Colon (tissue), 2 donors: ENCODE measurements at regions not wholly inside any gene's neighbourhood (a gene's known extent, or its start where the extent isn't known, plus 50 kb on each side); places are given as distances from the start of the nearest gene placed in this dataset.
"Not testable (repeated sequence)": the region's sequence is repeated elsewhere in the genome, so short reads cannot be mapped to it uniquely, and the experiment has no call there.

Experiments
- FAIRE-seq: peaks from 2 replicates; lab custom pipeline; 2012; peaks lifted over from hg19 to GRCh38; lab: Jason Lieb, UNC
- donor health status: control.
- donor health status: control.

DNA sequence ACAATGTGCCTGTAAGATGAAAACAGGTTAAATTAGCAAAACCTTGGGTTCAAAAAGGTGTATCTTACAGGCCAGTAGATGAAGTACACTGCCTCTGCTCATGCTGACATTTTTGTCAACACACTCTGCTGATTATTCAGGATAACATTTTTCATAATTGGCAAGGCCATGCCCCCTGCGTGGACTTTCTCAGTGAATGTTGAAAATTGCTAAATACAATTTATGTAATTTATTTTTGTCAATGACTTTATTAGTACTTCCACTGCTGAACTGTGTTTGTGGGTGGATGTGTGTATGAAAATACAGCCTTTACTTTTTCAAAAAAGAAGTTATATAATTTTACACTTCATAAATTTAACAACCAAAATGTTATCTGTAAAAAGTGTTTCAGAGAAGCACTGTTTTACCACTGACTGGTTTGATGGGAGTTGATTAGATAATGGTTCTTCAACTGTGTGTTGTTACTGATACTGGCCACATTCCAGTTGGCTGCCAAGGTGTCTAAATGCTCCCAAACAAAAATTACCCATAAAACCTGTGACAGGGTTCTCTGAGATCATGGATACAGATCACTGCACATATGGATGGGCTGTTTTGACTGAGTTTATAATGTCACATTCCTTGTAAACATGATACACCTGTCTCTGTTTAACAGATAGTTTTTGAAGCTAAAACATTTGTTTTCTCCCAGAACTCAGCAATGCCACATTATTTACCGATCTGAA, 151.9 kb upstream of the SLC7A11 start:
- no peak for FAIRE-seq

DNA sequence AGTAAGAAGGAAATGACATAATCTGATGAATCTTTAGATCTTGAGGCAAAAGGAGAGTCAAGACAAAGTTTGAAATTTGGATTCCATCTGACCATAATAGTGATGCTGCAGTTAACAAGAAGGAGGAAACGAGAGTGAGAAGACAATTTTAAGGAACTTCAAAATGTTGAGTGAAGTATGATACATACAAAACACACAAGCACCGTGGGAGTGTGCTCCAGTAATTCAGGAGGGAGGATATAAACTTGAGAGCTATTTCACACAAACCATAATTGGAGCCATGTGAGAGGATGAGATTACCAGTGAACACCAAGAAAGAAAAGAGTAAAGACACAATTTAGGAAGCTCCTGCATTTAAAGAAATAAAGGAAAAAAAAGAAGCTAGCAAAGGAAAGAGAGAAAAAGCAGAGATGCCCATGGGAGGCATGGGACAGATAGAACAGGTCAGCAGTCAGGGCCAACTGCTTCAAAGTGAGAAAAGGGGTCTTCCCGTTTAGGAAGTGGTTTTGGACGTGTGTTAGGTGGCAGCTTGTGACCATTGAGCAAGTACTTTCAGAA, 150.7 kb upstream of the SLC7A11 start:
- no peak for FAIRE-seq

DNA sequence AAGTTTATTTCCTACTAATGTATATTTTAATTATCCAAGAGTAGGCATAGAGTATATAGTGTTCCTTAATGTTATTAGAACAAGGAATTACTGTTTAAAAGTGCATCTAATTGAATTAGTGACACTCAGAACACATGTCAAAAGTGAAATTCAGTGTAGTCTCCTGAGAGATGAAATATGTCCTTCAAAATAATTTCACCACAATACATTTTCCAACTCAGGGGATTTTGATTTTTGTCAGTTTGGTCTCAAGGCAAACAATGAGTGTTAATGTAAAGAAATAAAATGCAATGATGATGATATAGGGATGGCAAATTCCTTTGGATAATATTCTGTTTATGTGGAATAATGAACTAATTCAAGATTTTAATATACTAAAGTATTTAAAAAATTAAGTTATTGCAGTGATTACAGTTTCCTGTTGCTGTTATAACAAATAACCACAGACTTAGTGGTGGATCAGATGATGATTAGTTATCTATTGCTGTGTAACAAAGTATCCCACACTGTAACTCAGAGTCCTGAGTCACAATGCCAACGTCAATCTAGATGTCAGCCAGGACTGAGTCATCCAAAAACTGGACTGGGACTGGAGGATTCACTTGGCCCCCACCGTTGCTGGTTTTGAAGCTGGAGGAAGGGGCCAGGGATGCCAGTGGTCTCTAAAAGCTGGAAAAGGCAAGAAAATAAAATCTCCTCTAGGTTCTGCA, 148.0 kb upstream of the SLC7A11 start:
- FAIRE-seq, result no peak

DNA sequence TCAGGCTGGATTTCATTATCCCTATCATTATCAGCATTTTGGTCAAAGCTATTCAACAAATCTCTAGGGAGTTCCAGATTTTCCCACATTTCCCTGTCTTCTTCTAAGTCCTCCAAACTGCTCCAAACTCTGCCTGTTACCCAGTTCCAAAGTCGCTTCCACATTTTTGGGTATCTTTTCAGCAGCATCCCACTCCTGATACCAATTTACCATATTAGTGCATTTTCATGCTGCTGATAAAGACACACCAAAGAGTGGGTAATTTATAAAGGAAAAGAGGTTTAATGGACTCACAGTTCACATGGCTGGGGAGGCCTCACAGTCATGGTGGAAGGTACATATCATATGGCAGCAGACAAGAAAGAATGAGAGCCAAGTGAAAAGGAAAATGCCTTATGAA, 132.8 kb upstream of the SLC7A11 start:
- no peak for FAIRE-seq

DNA sequence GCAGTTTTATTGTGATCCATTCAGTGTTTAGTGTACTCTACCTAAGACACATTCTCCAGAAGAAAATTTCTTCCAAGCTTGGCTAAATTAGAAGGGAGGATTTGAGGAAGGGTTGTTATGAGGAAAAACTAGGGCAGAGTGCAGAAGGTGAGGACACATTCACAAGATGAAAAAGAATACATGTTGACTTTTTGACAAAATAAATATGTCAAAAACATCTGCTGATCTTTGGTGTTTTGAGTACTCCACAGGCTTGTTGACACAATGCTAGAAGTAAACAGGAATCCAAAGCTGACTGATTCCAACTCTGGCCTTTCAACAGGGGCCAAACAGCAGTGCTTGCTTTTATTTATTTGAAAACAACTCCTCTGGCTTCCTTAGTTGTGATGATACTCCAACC, 125.8 kb upstream of the SLC7A11 start:
- no peak for FAIRE-seq

DNA sequence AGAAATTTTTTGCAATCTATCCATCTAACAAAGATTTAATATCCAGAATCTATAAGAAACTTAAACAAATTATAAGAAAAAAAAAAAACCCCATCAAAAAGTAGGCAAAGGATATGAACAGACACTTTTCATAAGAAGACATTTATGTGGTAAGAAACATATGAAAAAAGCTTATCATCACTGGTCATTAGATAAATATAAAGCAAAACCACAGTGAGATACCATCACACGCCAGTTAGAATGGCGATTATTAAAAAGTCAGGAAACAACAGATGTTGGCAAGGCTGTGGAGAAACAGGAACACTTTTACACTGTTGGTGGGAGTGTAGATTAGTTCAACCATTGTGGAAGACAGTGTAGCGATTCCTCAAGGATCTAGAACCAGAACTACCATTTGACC, 110.3 kb upstream of the SLC7A11 start:
- FAIRE-seq, result not testable (repeated sequence)

DNA sequence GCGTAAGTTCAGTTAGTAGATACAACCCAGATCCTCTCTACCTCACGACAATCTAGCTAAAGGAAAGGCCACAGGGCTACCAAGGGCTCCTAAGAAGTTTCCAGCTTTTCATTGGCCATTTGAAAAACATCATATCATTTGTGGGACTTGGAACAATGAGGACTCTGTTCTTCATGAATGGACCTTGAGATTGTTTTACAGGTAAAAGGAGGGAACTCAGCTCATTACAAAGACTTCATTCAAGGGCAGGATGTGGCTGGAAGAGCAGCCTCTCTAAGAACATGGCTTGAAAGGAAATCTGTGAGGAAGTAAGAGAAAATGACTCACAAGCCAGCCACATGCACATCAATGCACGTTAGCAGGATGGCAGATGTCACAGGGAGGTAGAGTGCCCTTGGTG, 105.9 kb upstream of the SLC7A11 start:
- no peak for FAIRE-seq

DNA sequence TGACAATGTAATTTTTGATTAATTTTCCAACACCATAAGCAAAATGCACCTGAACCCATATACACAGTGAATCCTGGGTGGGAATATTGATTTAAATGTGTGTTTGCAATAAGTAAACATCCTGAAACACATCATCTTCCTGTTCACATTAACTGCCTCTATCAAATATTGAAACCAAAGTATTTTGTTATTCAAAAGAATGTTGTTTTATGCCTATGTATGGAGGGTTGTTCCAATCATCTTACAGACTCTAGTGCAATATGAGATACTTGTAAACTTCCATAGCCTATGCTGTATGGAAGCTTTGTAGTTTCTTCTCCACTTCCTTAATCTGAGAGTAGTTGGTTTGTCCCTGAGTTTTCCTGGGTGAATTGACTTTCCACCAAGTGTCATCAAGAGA, 105.4 kb upstream of the SLC7A11 start:
- no peak for FAIRE-seq

DNA sequence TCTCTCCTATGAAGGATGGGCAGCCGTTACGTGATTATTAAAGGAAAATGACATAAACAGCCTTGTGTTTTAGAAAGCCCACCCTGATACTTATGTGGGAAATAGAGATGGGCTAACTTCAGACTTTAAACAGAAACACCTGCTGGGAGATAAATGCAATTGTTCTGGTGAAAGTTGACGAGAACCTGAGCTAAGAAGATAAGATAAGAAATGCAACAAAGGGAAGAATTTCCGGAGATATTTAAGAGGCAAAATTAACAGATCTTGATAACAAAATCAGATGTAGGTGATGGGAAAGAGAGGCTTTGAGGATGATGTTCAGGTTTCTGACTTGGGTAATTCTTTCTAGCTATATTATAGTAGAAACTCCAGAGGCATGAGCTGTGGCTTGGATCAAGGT, 102.7 kb upstream of the SLC7A11 start:
- FAIRE-seq, result no peak

DNA sequence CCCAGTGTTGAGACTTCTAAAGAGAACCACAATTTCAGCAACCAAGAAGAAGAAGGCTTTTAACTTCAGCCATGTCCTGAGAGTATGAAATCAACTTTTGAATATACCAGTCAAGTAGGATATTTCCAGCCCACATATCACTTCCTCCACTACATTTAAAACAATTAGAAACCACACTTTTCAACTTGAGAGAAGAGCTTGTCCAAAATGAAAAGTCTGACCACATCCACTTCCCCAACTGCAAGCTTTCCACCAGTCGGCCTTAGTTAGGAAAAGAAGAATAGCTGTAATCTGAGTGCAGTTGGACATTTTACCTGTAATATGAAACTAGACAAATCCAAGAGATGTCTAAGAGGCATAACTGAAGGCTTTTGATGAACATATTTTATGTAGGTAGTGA, 101.9 kb upstream of the SLC7A11 start:
- no peak for FAIRE-seq

DNA sequence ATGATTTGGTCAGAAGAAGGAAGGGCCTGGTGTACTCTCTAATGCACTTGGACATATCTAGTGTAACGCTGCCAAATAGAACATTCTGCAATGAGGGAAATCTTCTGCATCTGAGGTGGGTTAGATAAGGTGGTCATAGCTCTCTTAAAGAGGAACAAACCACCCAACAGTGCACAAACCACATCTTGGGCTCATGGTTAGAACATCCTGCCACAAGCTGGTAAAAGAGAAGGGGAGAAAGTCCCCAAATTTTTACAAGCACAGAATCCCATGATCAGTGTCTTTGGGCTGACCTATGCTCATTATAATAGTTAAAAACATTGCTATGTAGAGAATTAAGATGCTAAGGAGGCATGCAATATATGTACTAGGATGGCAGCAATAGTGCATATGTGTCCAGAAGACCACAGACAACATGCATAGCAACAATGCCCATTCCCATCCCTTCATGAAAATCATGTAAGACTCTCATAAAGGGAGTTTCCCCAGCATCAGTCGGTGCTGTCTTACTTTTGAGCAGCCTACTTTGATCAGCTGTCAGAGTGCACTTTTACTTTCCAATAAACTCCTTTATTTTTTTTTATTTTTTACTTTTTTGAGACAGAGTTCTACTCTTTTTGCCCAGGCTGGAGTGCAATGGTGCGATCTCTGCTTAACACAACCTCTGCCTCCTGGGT, 99.7 kb upstream of the SLC7A11 start:
- FAIRE-seq, result no peak

DNA sequence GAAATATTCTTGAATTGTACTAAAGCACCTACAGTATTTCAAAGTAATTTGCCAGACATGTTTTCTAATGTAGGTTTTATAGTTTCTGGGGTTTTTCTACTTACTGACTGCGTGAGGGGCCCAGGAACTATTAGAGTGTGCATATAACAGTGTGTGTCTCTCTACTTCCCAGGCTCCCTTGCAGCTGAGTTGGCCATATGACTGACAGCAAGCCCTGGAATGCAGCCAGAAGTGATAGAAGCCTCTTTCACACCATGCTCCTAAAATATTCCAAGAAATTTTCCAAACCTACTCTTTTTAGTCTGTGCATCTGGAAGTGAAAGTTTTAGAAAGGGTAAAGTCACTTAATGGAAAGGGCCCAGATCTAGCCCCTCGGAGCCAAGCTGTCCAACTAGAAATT, 96.7 kb upstream of the SLC7A11 start:
- no peak for FAIRE-seq

DNA sequence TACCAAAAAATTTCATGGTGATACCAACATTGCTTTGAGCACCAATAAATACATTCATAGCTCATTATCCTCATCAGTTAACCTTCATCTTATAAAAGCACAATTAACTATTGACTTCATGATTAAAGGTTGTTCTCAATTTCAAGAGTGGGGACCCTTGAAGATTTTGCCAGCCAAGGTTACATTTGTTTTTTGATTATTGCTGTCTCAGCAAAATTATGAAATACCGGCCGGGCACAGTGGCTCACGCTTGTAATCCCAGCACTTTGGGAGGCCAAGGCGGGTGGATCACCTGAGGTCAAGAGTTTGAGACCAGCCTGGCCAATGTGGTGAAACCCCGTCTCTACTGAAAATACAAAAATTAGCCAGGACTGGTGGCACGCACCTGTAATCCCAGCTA, 96.1 kb upstream of the SLC7A11 start:
- not testable (repeated sequence) for FAIRE-seq

DNA sequence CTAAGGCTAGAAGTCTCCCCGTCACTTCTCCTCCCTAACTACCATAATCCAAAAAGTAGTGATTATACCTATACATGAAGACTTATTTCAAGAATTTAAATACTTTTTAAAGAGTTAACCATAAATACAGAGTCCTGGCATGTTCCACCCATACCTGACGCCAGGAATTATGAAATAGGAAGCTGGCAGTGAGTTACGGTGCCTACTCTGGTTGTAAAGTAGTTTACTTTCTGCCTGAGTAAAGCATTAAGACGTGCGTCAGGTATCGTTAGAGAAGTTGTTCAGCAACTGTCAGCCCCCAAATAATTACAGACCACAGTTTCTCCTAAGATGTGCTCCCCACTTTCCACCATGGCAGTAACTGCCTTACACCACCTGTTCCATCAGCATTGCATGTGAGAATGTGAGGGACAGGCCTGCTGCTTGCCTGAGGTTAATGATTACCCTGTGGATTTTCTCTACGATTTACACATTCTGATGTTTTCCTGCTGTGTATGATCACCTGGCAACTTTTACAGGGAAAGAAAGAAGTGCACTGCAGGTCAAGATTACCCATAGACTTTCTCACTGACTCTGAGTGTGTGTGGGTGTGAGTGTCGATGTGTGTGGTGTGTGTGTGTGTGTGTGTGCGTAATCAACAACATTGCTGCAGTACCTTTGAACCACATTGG, 92.3 kb upstream of the SLC7A11 start:
- FAIRE-seq, result peak; percentile 49

DNA sequence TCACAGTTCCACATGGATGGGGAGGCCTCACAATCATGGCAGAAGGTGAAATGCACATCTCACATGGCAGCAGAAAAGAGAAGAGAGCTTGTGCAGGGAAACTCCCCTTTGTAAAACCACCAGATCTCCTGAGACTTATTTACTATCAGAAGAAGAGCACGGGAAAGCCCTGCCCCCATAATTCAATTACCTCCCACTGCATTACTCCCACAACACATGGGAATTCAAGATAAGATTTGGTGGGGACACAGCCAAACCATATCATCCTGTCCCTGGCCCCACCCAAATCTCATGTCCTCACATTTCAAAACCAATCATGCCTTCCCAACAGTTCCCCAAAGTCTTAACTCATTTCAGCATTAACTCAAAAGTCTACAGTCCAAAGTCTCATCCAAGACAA, 90.3 kb upstream of the SLC7A11 start:
- not testable (repeated sequence) for FAIRE-seq

DNA sequence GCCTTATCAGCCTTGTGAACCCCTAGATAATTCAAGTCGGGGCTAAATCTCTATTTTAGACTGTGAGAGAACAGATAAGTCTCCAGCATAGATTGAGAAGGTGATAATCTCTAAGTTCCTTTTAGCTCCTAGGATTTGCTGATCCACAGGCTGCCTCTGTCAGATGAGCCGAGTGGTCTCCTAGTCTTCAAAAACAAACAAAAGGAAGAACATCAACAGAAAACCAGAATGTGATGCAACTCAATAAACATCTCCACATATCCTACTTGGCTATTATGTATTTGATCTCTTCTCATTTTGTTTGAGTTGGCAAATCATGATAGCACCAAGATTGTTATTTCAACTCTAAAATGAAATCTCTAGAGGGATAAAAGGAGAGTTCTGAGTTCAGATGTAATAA, 88.4 kb upstream of the SLC7A11 start:
- no peak for FAIRE-seq

DNA sequence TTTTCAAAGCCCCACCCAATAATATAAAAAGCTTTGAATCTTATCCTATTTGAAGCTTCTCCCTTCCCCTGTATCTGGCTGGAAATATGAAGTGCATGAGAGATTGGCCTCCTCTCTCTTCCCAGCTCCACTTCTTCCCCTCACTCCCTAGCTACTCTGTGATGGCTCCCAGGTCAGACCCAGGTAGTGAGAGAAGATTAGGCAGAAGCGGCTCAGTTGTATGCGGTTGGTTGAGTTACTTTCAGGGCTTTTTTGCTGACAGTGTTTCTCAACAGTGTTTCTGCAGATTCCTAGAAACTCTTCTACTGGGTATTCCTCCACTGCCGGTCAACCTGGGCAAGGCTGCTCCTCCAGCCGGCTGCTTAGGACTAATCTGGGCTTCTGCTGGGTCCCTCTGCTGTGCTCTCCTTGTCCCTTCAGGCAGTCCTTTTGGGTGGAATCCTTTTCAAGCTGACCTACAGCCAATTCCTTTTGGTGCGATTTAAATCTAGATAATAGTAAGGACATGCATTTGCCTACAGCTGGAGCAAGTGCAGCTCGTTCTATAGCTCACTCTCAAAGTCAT, 87.4 kb upstream of the SLC7A11 start:
- no peak for FAIRE-seq

DNA sequence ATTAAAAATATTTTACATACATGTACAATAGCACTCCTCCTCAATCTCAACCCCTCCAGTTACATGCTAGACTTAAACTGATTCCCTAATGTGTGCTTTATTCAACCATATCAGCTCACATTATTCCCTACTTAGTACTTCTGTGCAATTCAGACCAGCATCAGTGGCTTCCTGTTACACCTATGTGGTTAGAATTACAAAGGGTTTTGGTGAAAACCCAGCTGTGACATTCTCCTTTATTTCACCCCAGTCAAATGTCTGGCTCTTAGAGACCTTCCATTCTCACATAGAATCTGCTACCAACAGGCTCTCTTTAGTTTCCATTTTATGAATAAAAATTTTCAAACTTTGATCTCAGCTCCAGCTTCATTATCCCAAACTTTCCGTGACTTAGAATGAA, 85.2 kb upstream of the SLC7A11 start:
- no peak for FAIRE-seq

DNA sequence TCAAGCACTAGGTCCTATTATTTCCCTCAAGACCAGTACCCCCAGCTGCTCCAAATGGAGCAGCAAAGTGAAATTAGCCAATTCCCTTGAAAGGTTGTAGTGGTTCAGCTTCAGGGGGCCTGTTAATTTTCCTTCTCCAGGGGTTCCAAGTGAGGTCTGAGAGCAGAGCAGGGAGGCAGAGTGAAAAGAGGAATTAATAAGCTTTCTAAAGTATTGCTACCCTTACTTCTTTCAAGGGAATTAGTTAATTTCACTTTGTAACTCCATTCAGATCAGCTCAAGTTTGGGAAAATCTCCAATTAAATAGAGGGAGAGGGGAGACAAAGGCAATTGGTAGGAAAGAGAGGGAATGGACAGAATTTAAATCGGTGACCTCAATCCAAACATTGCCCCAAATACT, 78.7 kb upstream of the SLC7A11 start:
- no peak for FAIRE-seq

DNA sequence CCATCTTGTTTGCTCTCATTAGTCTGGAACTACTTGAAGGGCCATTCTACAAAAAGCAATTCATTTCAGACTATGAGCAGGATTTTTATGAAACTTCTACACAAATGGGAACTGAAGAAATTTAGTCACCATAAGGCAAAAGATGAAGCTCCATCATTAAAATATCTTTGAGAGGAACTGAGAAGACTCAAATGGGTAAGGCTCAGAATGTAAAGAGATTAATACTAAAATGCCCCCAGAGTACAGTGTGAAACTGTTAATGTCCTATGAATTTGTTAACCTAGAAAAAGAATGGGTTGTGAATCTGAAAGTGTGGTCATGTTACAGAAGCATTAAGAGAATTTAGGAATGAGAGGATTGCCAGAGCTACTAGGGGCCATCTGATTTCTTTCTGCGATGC, 77.9 kb upstream of the SLC7A11 start:
- FAIRE-seq, result no peak

DNA sequence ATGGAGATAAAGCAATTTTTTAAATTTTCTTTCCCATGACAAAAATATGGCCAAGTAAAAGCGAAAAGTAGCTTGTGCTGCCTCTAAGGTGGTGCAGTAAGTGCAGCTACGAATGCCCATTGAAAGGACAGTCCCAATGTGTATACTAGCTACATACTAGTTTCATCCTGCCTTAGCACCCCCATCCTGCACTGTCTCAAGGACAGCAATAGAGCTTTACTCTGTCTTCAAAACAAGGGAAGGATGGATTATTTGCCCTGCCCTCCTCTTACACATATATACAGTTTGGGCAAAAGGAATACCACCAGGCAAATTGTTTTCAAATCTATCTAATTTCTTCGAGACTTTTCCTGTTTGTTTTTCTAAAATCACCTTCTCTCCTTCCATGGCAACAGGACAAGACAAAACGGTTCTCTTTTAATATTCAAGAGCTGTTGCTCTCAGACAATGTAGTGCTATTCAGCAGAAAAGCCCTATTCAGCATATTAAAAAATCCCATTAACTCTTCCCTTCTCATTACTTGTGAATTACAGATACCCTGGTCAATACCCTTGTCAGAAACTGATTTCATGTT, 75.1 kb upstream of the SLC7A11 start:
- no peak for FAIRE-seq

DNA sequence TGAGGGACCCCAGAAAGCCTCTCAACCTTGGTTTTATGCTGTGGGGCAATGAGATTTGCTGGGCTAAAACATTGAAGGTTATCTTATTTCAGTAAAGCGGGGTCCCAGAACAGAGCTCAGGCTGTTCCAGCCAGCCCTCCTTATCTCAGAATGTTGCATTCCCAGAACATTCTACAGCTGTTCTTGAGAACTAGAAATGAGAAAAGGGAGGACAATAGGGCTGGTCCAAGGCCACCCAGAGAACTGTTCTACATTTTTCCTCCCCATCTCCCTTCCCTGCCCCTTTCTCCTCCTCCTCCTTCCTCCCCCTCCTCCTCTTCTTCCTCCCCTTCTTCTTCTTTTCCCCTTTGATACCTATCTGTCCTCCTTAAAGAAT, 70.4 kb upstream of the SLC7A11 start:
- FAIRE-seq, result no peak
